LNCAP (cell line): ENCODE measurements at regions not wholly inside any gene's neighbourhood (a gene's known extent, or its start where the extent isn't known, plus 50 kb on each side); places are given as distances from the start of the nearest gene placed in this dataset.

ENCODE experiments used
- CTCF ChIP-seq: fragments of 450-650 bp; IDR thresholded peaks from 2 replicates; pipeline ENCODE4 v1.5.1; 2017; ENCODE audit warnings: mild to moderate bottlenecking

GRCh38 chr1:78234496-78234895 is 188.7 kb downstream of the GIPC2 start:
- no peak for TF ChIP-seq CTCF

GRCh38 chr1:78236716-78237115 is 190.9 kb downstream of the GIPC2 start:
- TF ChIP-seq CTCF = no peak

DNA sequence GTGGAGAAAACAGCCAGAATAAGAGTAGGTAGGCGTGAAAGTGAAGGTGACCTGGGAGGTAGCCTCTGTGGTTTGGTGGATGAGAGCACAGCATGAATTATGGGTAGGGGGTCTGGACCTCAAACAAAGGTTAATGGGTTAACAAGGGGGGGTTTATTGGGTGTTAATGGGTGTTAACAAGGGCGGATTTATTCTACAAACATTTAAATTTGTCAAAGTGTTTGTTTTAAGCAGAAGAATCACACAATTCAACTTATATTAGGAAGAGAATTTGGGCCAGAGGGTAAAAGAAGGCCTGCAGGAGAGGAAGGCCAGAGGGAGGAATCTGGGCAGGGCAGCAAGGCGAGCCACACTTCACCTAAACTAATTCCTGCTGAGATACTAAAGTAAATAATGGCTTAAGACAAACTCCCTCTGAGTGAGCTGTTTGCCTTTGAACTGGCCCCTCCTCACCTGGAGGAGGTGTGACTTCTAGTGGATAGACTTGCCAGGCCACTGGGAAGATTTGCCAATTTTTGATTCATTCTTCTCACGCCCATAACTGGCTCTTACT is 191.7 kb downstream of the GIPC2 start:
- no peak for TF ChIP-seq CTCF

DNA sequence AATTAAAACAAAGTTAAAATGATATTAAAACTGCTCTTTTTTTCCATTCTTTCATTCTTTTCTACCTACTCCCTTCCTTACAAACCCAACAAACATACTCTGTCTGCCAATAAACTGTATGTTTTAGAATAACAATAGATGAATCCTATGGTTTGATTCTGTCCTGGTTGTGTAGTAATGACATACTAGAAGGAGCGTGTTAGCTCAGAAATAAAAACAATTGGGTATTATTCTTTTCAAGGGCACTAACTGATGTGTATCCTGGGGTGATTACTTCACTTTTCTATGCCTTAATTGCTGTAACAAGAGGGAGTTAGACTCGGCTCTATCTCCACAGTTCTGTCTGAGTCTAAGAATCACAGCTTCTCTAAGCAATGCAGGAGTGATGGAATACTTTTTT is 194.4 kb downstream of the GIPC2 start:
- TF ChIP-seq CTCF = no peak

DNA sequence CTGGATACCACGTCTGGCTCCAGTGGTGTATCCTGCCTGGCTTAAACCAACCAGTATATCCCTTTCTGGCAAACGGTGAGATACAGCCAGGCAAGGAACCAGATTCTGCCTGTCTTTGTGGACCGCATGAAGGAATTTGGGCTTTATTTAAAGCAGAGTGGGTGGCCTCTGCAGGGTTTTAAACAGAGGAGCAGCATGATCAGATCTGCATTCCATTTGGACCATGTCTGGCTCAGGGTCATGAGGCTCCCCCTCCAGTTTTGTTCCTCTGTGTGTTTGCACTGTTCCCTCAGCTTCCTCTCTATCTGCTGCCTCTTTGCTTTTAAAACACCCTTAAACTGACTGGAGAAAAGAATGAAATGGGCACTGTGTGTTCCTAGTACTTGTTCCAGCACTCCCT is 195.0 kb downstream of the GIPC2 start:
- TF ChIP-seq CTCF = no peak

- TF ChIP-seq CTCF = no peak
These were observed 201.3 kb downstream of the GIPC2 start for GRCh38 chr1:78247079-78247478.

DNA sequence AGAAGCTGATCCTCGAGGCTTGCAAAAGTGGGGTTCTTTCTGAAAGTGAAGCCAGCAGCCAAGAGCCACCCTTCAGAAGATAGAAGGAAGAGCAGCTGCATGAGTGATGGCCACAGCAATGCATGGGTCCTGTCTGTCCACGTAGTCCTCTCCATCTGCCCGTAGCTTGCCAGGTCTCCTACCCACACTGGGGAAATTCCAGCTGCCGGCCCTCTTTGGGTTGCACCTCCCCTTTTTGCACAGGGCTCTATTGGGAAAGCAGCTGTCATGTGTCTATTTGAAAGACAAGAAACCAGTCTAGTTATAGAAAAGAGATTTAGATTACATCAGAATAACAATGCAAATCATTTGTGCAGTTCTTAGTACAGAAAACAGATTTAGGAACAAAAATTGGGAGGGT is 204.4 kb downstream of the GIPC2 start:
- no peak for TF ChIP-seq CTCF

GRCh38 chr1:78254517-78254916 is 208.8 kb downstream of the GIPC2 start:
- no peak for TF ChIP-seq CTCF
